ENCODE measurements at regions not wholly inside any gene's neighbourhood (a gene's known extent, or its start where the extent isn't known, plus 50 kb on each side); places are given as distances from the start of the nearest gene placed in this dataset.

GRCh38 chr2:177342736-177343135 is 49.8 kb upstream of the AGPS start:
- DNase-seq (ENCODE audit: low read depth in 2 of 2, low spot score in 1 of 2), result no peak

All from stimulated activated CD8-positive, alpha-beta memory T cell treated with anti-CD3 and anti-CD28 coated beads, Interleukin-4, amount 100 ng/mL, for 1 hour (primary cell).